ENCODE measurements at regions not wholly inside any gene's neighbourhood (a gene's known extent, or its start where the extent isn't known, plus 50 kb on each side); places are given as distances from the start of the nearest gene placed in this dataset.

DNA sequence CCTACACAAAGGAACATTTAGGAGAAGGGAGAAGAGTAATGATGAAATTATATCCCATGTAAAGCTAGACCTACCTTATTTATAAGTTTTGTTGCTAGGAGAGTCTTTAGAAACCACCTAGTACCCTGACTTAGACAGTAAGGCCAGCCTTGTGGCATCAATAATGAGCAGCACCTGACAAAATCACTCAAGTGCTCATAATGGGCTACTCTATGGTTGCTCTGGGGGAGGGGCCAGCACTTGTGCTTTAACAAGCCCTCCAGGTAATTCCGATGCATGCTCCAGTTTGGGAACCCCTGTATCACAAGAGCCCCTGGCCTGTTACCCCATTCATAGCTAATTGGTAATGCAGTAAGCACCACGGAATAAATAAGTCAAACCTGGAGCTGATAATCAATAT lies 102.9 kb upstream of the ALK start:
- TF ChIP-seq, protein P1, sequence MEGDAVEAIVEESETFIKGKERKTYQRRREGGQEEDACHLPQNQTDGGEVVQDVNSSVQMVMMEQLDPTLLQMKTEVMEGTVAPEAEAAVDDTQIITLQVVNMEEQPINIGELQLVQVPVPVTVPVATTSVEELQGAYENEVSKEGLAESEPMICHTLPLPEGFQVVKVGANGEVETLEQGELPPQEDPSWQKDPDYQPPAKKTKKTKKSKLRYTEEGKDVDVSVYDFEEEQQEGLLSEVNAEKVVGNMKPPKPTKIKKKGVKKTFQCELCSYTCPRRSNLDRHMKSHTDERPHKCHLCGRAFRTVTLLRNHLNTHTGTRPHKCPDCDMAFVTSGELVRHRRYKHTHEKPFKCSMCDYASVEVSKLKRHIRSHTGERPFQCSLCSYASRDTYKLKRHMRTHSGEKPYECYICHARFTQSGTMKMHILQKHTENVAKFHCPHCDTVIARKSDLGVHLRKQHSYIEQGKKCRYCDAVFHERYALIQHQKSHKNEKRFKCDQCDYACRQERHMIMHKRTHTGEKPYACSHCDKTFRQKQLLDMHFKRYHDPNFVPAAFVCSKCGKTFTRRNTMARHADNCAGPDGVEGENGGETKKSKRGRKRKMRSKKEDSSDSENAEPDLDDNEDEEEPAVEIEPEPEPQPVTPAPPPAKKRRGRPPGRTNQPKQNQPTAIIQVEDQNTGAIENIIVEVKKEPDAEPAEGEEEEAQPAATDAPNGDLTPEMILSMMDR (IDR thresholded peaks at IDR 0.05): no peak
- TF ChIP-seq EZH2 (IDR thresholded peaks at IDR 0.05) (no peak), EZH2phosphoT487 (IDR thresholded peaks at IDR 0.05) (no peak)

Measured in neural progenitor cell (in vitro differentiated cells).